Type B pancreatic cell (in vitro differentiated cells): ENCODE measurements at regions not wholly inside any gene's neighbourhood (a gene's known extent, or its start where the extent isn't known, plus 50 kb on each side); places are given as distances from the start of the nearest gene placed in this dataset.

Source experiments
- DNase-seq: peaks from one replicate; pipeline ENCODE4 v3.0.0; 2021; ENCODE audit warnings: mixed read lengths; ENCODE audit not compliant: unreplicated experiment; ENCODE audit errors: extremely low spot score
- H3K27ac Mint-ChIP-seq: 2 replicates; pipeline ENCODE4 v1.8.0; 2021; ENCODE audit warnings: mild to moderate bottlenecking, mixed read lengths
- H3K27me3 Mint-ChIP-seq: 2 replicates; pipeline ENCODE4 v1.8.0; 2021; ENCODE audit warnings: mixed read lengths
- H3K36me3 Mint-ChIP-seq: 2 replicates; pipeline ENCODE4 v1.8.0; 2021; ENCODE audit warnings: mixed read lengths
- H3K4me1 Mint-ChIP-seq: one replicate; pipeline ENCODE4 v1.8.0; 2021; ENCODE audit warnings: mixed read lengths; ENCODE audit not compliant: unreplicated experiment
- H3K4me3 Mint-ChIP-seq: 2 replicates; pipeline ENCODE4 v1.8.0; 2021; ENCODE audit warnings: mild to moderate bottlenecking, mixed read lengths
- H3K9me3 Mint-ChIP-seq: 2 replicates; pipeline ENCODE4 v1.8.0; 2021; ENCODE audit warnings: mixed read lengths
- CTCF ChIP-seq: fragments of 200-600 bp; sonication (generic); conservative IDR thresholded peaks from 2 replicates; pipeline ENCODE4 v1.5.0; 2021; ENCODE audit warnings: antibody characterized with exemption, mild to moderate bottlenecking

GRCh38 chr13:66111628-66112027 lies 1118.5 kb downstream of the PCDH9 start:
- no peak for DNase-seq
- no peaks in the 10 kb centered on the region for H3K36me3 Mint-ChIP-seq

GRCh38 chr13:66106246-66106645 lies 1123.9 kb downstream of the PCDH9 start:
- H3K27ac Mint-ChIP-seq: no peak overlapping the region
- TF ChIP-seq CTCF: no peak
- H3K36me3 Mint-ChIP-seq: no peaks in the 10 kb centered on the region

More at GRCh38 chr13:66111628-66112027, 1118.5 kb downstream of the PCDH9 start:
- no peak overlapping the region for H3K27ac Mint-ChIP-seq
- H3K9me3 Mint-ChIP-seq: no peaks in the 10 kb centered on the region
- H3K4me3 Mint-ChIP-seq: no peak overlapping the region
- H3K4me1 Mint-ChIP-seq: no peaks in the 10 kb centered on the region
- H3K27me3 Mint-ChIP-seq: peaks cover 4% of the 10 kb centered on the region
- TF ChIP-seq CTCF: no peak

GRCh38 chr13:66102864-66103263 lies 1127.3 kb downstream of the PCDH9 start:
- H3K27me3 Mint-ChIP-seq: no peaks in the 10 kb centered on the region
- H3K9me3 Mint-ChIP-seq: no peaks in the 10 kb centered on the region
- peaks cover 5% of the 10 kb centered on the region for H3K4me1 Mint-ChIP-seq
- no peak overlapping the region for H3K27ac Mint-ChIP-seq
- no peak for TF ChIP-seq CTCF
- no peak for DNase-seq
- H3K36me3 Mint-ChIP-seq: no peaks in the 10 kb centered on the region
- H3K4me3 Mint-ChIP-seq: no peak overlapping the region

More at GRCh38 chr13:66106246-66106645, 1123.9 kb downstream of the PCDH9 start:
- no peak for DNase-seq
- Mint-ChIP-seq H3K27me3 (no peaks in the 10 kb centered on the region), H3K9me3 (no peaks in the 10 kb centered on the region), H3K4me3 (no peak overlapping the region), H3K4me1 (no peaks in the 10 kb centered on the region)

- H3K27me3 Mint-ChIP-seq: no peaks in the 10 kb centered on the region
- peaks cover 5% of the 10 kb centered on the region for H3K4me1 Mint-ChIP-seq
- no peaks in the 10 kb centered on the region for H3K36me3 Mint-ChIP-seq
- peaks cover 5% of the 10 kb centered on the region for H3K9me3 Mint-ChIP-seq
- TF ChIP-seq CTCF: no peak
- H3K27ac Mint-ChIP-seq: no peak overlapping the region
- H3K4me3 Mint-ChIP-seq: no peak overlapping the region
- DNase-seq: no peak
Observed at GRCh38 chr13:66099825-66100224, 1130.3 kb downstream of the PCDH9 start.

GRCh38 chr13:66098931-66099628 lies 1131.1 kb downstream of the PCDH9 start:
- Mint-ChIP-seq H3K4me3 (no peak overlapping the region), H3K36me3 (no peaks in the 10 kb centered on the region), H3K27me3 (no peaks in the 10 kb centered on the region), H3K27ac (no peak overlapping the region), H3K4me1 (peaks cover 5% of the 10 kb centered on the region), H3K9me3 (peaks cover 5% of the 10 kb centered on the region)
- no peak for TF ChIP-seq CTCF
- DNase-seq: no peak

GRCh38 chr13:66089711-66090110 lies 1140.4 kb downstream of the PCDH9 start:
- peaks cover 7% of the 10 kb centered on the region for H3K4me1 Mint-ChIP-seq
- no peaks in the 10 kb centered on the region for H3K27me3 Mint-ChIP-seq
- no peak for TF ChIP-seq CTCF
- H3K36me3 Mint-ChIP-seq: no peaks in the 10 kb centered on the region
- H3K27ac Mint-ChIP-seq: no peak overlapping the region
- H3K9me3 Mint-ChIP-seq: no peaks in the 10 kb centered on the region
- DNase-seq: no peak
- no peak overlapping the region for H3K4me3 Mint-ChIP-seq
